ENCODE measurements at regions not wholly inside any gene's neighbourhood (a gene's known extent, or its start where the extent isn't known, plus 50 kb on each side); places are given as distances from the start of the nearest gene placed in this dataset.

- no peak overlapping the region for H2BK15ac ChIP-seq (ENCODE audit: low read length)
- H3K36me3 ChIP-seq (replicated peaks in 1 of 2; ENCODE audit: control insufficient read depth in 2 of 2, insufficient read depth in 2 of 2, low read length in 2 of 2) = no peaks in the 10 kb centered on the region
- H4K91ac ChIP-seq (ENCODE audit: low read depth, low read length, poor library complexity) = no peak overlapping the region
- H2AK5ac ChIP-seq (ENCODE audit: low read depth, low read length) = no peak overlapping the region
- DNase-seq (ENCODE audit: low spot score) = no peak
- no peak overlapping the region for H2BK120ac ChIP-seq (ENCODE audit: low read depth, low read length)
- no peak overlapping the region for H3K9ac ChIP-seq (ENCODE audit: low read depth, low read length, poor library complexity)
- no CpG with 5 or more reads among the region's 4 CpGs for WGBS, 2 donors (ENCODE audit: extremely low coverage in 2 of 2, insufficient read length in 2 of 2, insufficient replicate concordance in 1 of 2)
- no peak overlapping the region for H2AFZ ChIP-seq (ENCODE audit: low read length)
- H3K4me3 ChIP-seq (ENCODE audit: low read length in 2 of 2) = no peak overlapping the region
- H2BK5ac ChIP-seq (ENCODE audit: low read length) = no peak overlapping the region
- H3K4me2 ChIP-seq (ENCODE audit: insufficient read depth, low read length, poor library complexity, severe bottlenecking) = no peak overlapping the region
- H3K18ac ChIP-seq (ENCODE audit: low read length) = no peak overlapping the region
- no peak overlapping the region for H3K4ac ChIP-seq (ENCODE audit: low read length)
- H3K23ac ChIP-seq (ENCODE audit: low read depth, low read length, poor library complexity) = no peak overlapping the region
- no peak overlapping the region for H4K8ac ChIP-seq (ENCODE audit: low read depth, low read length)
- H3K14ac ChIP-seq (ENCODE audit: low read length) = no peak overlapping the region
- no peaks in the 10 kb centered on the region for H3K4me1 ChIP-seq (ENCODE audit: control insufficient read depth in 2 of 2, insufficient read depth in 1 of 2, low read depth in 1 of 2, low read length in 2 of 2)
- no peak overlapping the region for H2BK12ac ChIP-seq (ENCODE audit: low read length)
- no peaks in the 10 kb centered on the region for H3K9me3 ChIP-seq (replicated peaks in 1 of 2; ENCODE audit: control insufficient read depth in 2 of 2, insufficient read depth in 1 of 2, low read depth in 1 of 2, low read length in 2 of 2)
- no peak overlapping the region for H3K27ac ChIP-seq (replicated peaks; ENCODE audit: low read length)
- no peaks in the 10 kb centered on the region for H3K27me3 ChIP-seq (ENCODE audit: control insufficient read depth in 3 of 3, insufficient read depth in 3 of 3, low read depth in 1 of 3, low read length in 3 of 3)
- no peaks in the 10 kb centered on the region for H3K79me1 ChIP-seq (ENCODE audit: low read depth, low read length)
Observed at GRCh38 chr7:89666136-89666835, 488.0 kb upstream of the STEAP1 start.

DNA sequence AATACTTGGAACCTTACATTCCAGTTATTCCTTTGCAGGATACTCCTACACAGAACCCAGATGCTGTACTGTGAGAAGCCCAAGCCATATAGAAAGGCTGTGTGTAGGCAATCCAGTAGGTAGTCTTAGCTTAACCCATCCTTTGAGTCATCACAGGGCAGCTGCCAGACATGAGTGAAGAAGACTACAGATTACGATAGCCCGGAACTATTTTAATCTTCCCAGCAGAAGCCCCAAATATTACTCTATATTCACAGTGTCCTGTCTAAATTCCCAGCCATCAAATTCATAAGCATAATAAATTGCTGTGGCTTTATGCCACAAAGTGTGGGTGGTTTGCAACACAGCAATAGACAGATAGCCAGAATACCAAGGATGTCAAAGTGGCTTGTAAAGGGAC is 474.1 kb upstream of the STEAP1 start:
- no peak overlapping the region for H3K14ac ChIP-seq (ENCODE audit: low read length)
- H2BK15ac ChIP-seq (ENCODE audit: low read length) = no peak overlapping the region
- no peaks in the 10 kb centered on the region for H3K79me1 ChIP-seq (ENCODE audit: low read depth, low read length)
- H3K9ac ChIP-seq (ENCODE audit: low read depth, low read length, poor library complexity) = no peak overlapping the region
- H3K27me3 ChIP-seq (ENCODE audit: control insufficient read depth in 3 of 3, insufficient read depth in 3 of 3, low read depth in 1 of 3, low read length in 3 of 3) = no peaks in the 10 kb centered on the region
- no peaks in the 10 kb centered on the region for H3K4me1 ChIP-seq (ENCODE audit: control insufficient read depth in 2 of 2, insufficient read depth in 1 of 2, low read depth in 1 of 2, low read length in 2 of 2)
- H4K8ac ChIP-seq (ENCODE audit: low read depth, low read length) = no peak overlapping the region
- no peaks in the 10 kb centered on the region for H3K9me3 ChIP-seq (replicated peaks in 1 of 2; ENCODE audit: control insufficient read depth in 2 of 2, insufficient read depth in 1 of 2, low read depth in 1 of 2, low read length in 2 of 2)
- no peak overlapping the region for H3K18ac ChIP-seq (ENCODE audit: low read length)
- WGBS, 2 donors (ENCODE audit: extremely low coverage in 2 of 2, insufficient read length in 2 of 2, insufficient replicate concordance in 1 of 2) = no CpG with 5 or more reads among the region's 2 CpGs
- H2AK5ac ChIP-seq (ENCODE audit: low read depth, low read length) = no peak overlapping the region
- H3K4me3 ChIP-seq (ENCODE audit: low read length in 2 of 2) = no peak overlapping the region
- H3K23ac ChIP-seq (ENCODE audit: low read depth, low read length, poor library complexity) = no peak overlapping the region
- no peak overlapping the region for H2BK5ac ChIP-seq (ENCODE audit: low read length)
- H3K4me2 ChIP-seq (ENCODE audit: insufficient read depth, low read length, poor library complexity, severe bottlenecking) = no peak overlapping the region
- no peaks in the 10 kb centered on the region for H3K36me3 ChIP-seq (replicated peaks in 1 of 2; ENCODE audit: control insufficient read depth in 2 of 2, insufficient read depth in 2 of 2, low read length in 2 of 2)
- no peak overlapping the region for H3K4ac ChIP-seq (ENCODE audit: low read length)
- no peak overlapping the region for H2BK120ac ChIP-seq (ENCODE audit: low read depth, low read length)
- no peak for DNase-seq (ENCODE audit: low spot score)
- no peak overlapping the region for H4K91ac ChIP-seq (ENCODE audit: low read depth, low read length, poor library complexity)
- H2BK12ac ChIP-seq (ENCODE audit: low read length) = no peak overlapping the region
- H2AFZ ChIP-seq (ENCODE audit: low read length) = no peak overlapping the region
- no peak overlapping the region for H3K27ac ChIP-seq (replicated peaks; ENCODE audit: low read length)

DNA sequence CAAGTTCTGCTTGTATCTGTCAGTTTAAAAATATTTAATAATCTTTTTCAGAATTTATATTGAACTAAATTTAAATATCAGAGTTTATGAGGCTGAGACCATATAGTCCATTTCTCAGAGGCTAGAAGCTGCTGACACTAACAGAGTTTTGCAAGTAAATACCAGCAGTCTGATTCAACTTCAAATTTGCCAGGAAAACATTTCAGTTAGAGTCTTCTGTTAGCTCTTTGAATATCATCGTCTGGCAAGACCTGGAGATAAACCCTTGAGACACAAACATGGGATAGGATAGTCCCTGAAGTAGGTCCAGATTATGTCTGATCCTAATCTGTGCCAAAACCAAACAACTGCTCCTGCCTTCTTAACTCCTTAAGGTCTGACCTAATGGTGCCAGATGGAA is 472.8 kb upstream of the STEAP1 start:
- no CpG with 5 or more reads among the region's 1 CpG for WGBS, 2 donors (ENCODE audit: extremely low coverage in 2 of 2, insufficient read length in 2 of 2, insufficient replicate concordance in 1 of 2)

DNA sequence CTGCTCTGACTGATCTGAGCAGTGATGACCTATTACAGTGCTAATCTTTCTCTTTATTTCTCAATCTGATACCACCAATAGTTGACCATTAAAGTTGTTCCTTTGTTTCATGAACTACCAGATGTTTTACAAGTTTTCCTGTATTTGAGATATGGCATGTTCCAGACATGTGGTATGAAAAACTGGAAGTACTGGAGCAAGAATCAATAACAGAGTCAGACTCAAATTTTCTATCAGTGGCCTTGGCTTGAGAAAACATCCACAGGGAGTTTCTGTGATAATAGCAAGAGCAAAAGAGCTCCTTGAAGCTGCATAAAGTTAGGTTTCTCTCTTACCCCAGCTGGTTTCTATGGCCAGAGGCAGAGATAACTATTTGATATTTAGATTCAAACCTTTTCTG is 469.0 kb upstream of the STEAP1 start:
- no peak overlapping the region for H3K4me2 ChIP-seq (ENCODE audit: insufficient read depth, low read length, poor library complexity, severe bottlenecking)
- no peak overlapping the region for H3K23ac ChIP-seq (ENCODE audit: low read depth, low read length, poor library complexity)
- H2AK5ac ChIP-seq (ENCODE audit: low read depth, low read length) = no peak overlapping the region
- no peak for DNase-seq (ENCODE audit: low spot score)
- H2AFZ ChIP-seq (ENCODE audit: low read length) = no peak overlapping the region
- no peak overlapping the region for H2BK12ac ChIP-seq (ENCODE audit: low read length)
- H2BK5ac ChIP-seq (ENCODE audit: low read length) = no peak overlapping the region
- H3K9me3 ChIP-seq (replicated peaks in 1 of 2; ENCODE audit: control insufficient read depth in 2 of 2, insufficient read depth in 1 of 2, low read depth in 1 of 2, low read length in 2 of 2) = no peaks in the 10 kb centered on the region
- H4K91ac ChIP-seq (ENCODE audit: low read depth, low read length, poor library complexity) = no peak overlapping the region
- H2BK15ac ChIP-seq (ENCODE audit: low read length) = no peak overlapping the region
- H3K36me3 ChIP-seq (replicated peaks in 1 of 2; ENCODE audit: control insufficient read depth in 2 of 2, insufficient read depth in 2 of 2, low read length in 2 of 2) = no peaks in the 10 kb centered on the region
- H4K8ac ChIP-seq (ENCODE audit: low read depth, low read length) = no peak overlapping the region
- H3K4me1 ChIP-seq (ENCODE audit: control insufficient read depth in 2 of 2, insufficient read depth in 1 of 2, low read depth in 1 of 2, low read length in 2 of 2) = no peaks in the 10 kb centered on the region
- no peak overlapping the region for H3K14ac ChIP-seq (ENCODE audit: low read length)
- no peak overlapping the region for H3K4ac ChIP-seq (ENCODE audit: low read length)
- H3K27ac ChIP-seq (replicated peaks; ENCODE audit: low read length) = no peak overlapping the region
- no peak overlapping the region for H3K9ac ChIP-seq (ENCODE audit: low read depth, low read length, poor library complexity)
- no peak overlapping the region for H3K18ac ChIP-seq (ENCODE audit: low read length)
- no peaks in the 10 kb centered on the region for H3K27me3 ChIP-seq (ENCODE audit: control insufficient read depth in 3 of 3, insufficient read depth in 3 of 3, low read depth in 1 of 3, low read length in 3 of 3)
- H3K79me1 ChIP-seq (ENCODE audit: low read depth, low read length) = no peaks in the 10 kb centered on the region
- no peak overlapping the region for H2BK120ac ChIP-seq (ENCODE audit: low read depth, low read length)
- no peak overlapping the region for H3K4me3 ChIP-seq (ENCODE audit: low read length in 2 of 2)

More for the DNA sequence above, 472.8 kb upstream of the STEAP1 start:
- H3K4me3 ChIP-seq (ENCODE audit: low read length in 2 of 2) = no peak overlapping the region
- H3K4me1 ChIP-seq (ENCODE audit: control insufficient read depth in 2 of 2, insufficient read depth in 1 of 2, low read depth in 1 of 2, low read length in 2 of 2) = no peaks in the 10 kb centered on the region
- no peaks in the 10 kb centered on the region for H3K36me3 ChIP-seq (replicated peaks in 1 of 2; ENCODE audit: control insufficient read depth in 2 of 2, insufficient read depth in 2 of 2, low read length in 2 of 2)
- no peak overlapping the region for H3K18ac ChIP-seq (ENCODE audit: low read length)
- H3K23ac ChIP-seq (ENCODE audit: low read depth, low read length, poor library complexity) = no peak overlapping the region
- H3K4ac ChIP-seq (ENCODE audit: low read length) = no peak overlapping the region
- H3K27ac ChIP-seq (replicated peaks; ENCODE audit: low read length) = no peak overlapping the region
- H4K8ac ChIP-seq (ENCODE audit: low read depth, low read length) = no peak overlapping the region
- H4K91ac ChIP-seq (ENCODE audit: low read depth, low read length, poor library complexity) = no peak overlapping the region
- no peak overlapping the region for H2BK5ac ChIP-seq (ENCODE audit: low read length)
- H3K27me3 ChIP-seq (ENCODE audit: control insufficient read depth in 3 of 3, insufficient read depth in 3 of 3, low read depth in 1 of 3, low read length in 3 of 3) = no peaks in the 10 kb centered on the region
- DNase-seq (ENCODE audit: low spot score) = no peak
- H2BK15ac ChIP-seq (ENCODE audit: low read length) = no peak overlapping the region
- H3K79me1 ChIP-seq (ENCODE audit: low read depth, low read length) = no peaks in the 10 kb centered on the region
- H3K14ac ChIP-seq (ENCODE audit: low read length) = no peak overlapping the region
- no peak overlapping the region for H2BK120ac ChIP-seq (ENCODE audit: low read depth, low read length)
- H2AFZ ChIP-seq (ENCODE audit: low read length) = no peak overlapping the region
- H2BK12ac ChIP-seq (ENCODE audit: low read length) = no peak overlapping the region
- H3K9ac ChIP-seq (ENCODE audit: low read depth, low read length, poor library complexity) = no peak overlapping the region
- no peak overlapping the region for H3K4me2 ChIP-seq (ENCODE audit: insufficient read depth, low read length, poor library complexity, severe bottlenecking)
- H3K9me3 ChIP-seq (replicated peaks in 1 of 2; ENCODE audit: control insufficient read depth in 2 of 2, insufficient read depth in 1 of 2, low read depth in 1 of 2, low read length in 2 of 2) = no peaks in the 10 kb centered on the region
- H2AK5ac ChIP-seq (ENCODE audit: low read depth, low read length) = no peak overlapping the region

All from neuronal stem cell (in vitro differentiated cells).